ENCODE measurements at regions not wholly inside any gene's neighbourhood (a gene's known extent, or its start where the extent isn't known, plus 50 kb on each side); places are given as distances from the start of the nearest gene placed in this dataset.
A peak's percentile ranks its signal among the peaks of the same experiment; 100 is the strongest.

- DNase-seq, result no peak
- TF ChIP-seq POLR2A (IDR thresholded peaks at IDR 0.05; ENCODE audit: low read length), result no peak
- TF ChIP-seq GATA1 (IDR thresholded peaks at IDR 0.05; ENCODE audit: low read depth, low read length), result no peak
These were observed 141.4 kb upstream of the TMPO start for GRCh38 chr12:98374007-98374406.

- no peak for DNase-seq
- TF ChIP-seq POLR2A (IDR thresholded peaks at IDR 0.05; ENCODE audit: low read length) (no peak), GATA1 (IDR thresholded peaks at IDR 0.05; ENCODE audit: low read depth, low read length) (no peak)
These were observed 136.3 kb upstream of the TMPO start for GRCh38 chr12:98379106-98379505.

GRCh38 chr12:98385641-98386040 is 129.7 kb upstream of the TMPO start:
- TF ChIP-seq POLR2A (IDR thresholded peaks at IDR 0.05; ENCODE audit: low read length) (no peak), GATA1 (IDR thresholded peaks at IDR 0.05; ENCODE audit: low read depth, low read length) (no peak)

GRCh38 chr12:98387444-98387843 is 127.9 kb upstream of the TMPO start:
- TF ChIP-seq POLR2A (IDR thresholded peaks at IDR 0.05; ENCODE audit: low read length) (no peak), GATA1 (IDR thresholded peaks at IDR 0.05; ENCODE audit: low read depth, low read length) (no peak)
- DNase-seq, result no peak

More at GRCh38 chr12:98385641-98386040, 129.7 kb upstream of the TMPO start:
- no peak for DNase-seq

- TF ChIP-seq GATA1 (IDR thresholded peaks at IDR 0.05; ENCODE audit: low read depth, low read length) (no peak), POLR2A (IDR thresholded peaks at IDR 0.05; ENCODE audit: low read length) (no peak)
- DNase-seq, result no peak
These were observed 127.3 kb upstream of the TMPO start for GRCh38 chr12:98388126-98388525.

- TF ChIP-seq POLR2A (IDR thresholded peaks at IDR 0.05; ENCODE audit: low read length) (no peak), GATA1 (IDR thresholded peaks at IDR 0.05; ENCODE audit: low read depth, low read length) (no peak)
- no peak for DNase-seq
These were observed 125.8 kb upstream of the TMPO start for GRCh38 chr12:98389593-98389992.

GRCh38 chr12:98397323-98398105 is 117.9 kb upstream of the TMPO start:
- DNase-seq, result peak; percentile 60 to 78
- TF ChIP-seq GATA1 (IDR thresholded peaks at IDR 0.05; ENCODE audit: low read depth, low read length), result no peak
- TF ChIP-seq POLR2A (IDR thresholded peaks at IDR 0.05; ENCODE audit: low read length), result no peak

GRCh38 chr12:98399532-98399931 is 115.9 kb upstream of the TMPO start:
- peak; percentile 33 to 57 for DNase-seq
- no peak for TF ChIP-seq POLR2A (IDR thresholded peaks at IDR 0.05; ENCODE audit: low read length)
- TF ChIP-seq GATA1 (IDR thresholded peaks at IDR 0.05; ENCODE audit: low read depth, low read length), result no peak

GRCh38 chr12:98401427-98401826 is 114.0 kb upstream of the TMPO start:
- DNase-seq, result no peak
- no peak for TF ChIP-seq POLR2A (IDR thresholded peaks at IDR 0.05; ENCODE audit: low read length)
- TF ChIP-seq GATA1 (IDR thresholded peaks at IDR 0.05; ENCODE audit: low read depth, low read length), result no peak

GRCh38 chr12:98402091-98402490 is 113.3 kb upstream of the TMPO start:
- TF ChIP-seq GATA1 (IDR thresholded peaks at IDR 0.05; ENCODE audit: low read depth, low read length) (no peak), POLR2A (IDR thresholded peaks at IDR 0.05; ENCODE audit: low read length) (no peak)
- DNase-seq, result no peak

- DNase-seq, result no peak
- no peak for TF ChIP-seq POLR2A (IDR thresholded peaks at IDR 0.05; ENCODE audit: low read length)
- TF ChIP-seq GATA1 (IDR thresholded peaks at IDR 0.05; ENCODE audit: low read depth, low read length), result no peak
These were observed 112.7 kb upstream of the TMPO start for GRCh38 chr12:98402671-98403070.

- no peak for DNase-seq
- no peak for TF ChIP-seq POLR2A (IDR thresholded peaks at IDR 0.05; ENCODE audit: low read length)
- no peak for TF ChIP-seq GATA1 (IDR thresholded peaks at IDR 0.05; ENCODE audit: low read depth, low read length)
These were observed 112.0 kb upstream of the TMPO start for GRCh38 chr12:98403385-98403784.

GRCh38 chr12:98403936-98404335 is 111.5 kb upstream of the TMPO start:
- TF ChIP-seq POLR2A (IDR thresholded peaks at IDR 0.05; ENCODE audit: low read length) (no peak), GATA1 (IDR thresholded peaks at IDR 0.05; ENCODE audit: low read depth, low read length) (no peak)
- DNase-seq, result no peak

- DNase-seq, result no peak
- TF ChIP-seq GATA1 (IDR thresholded peaks at IDR 0.05; ENCODE audit: low read depth, low read length), result no peak
These were observed 109.5 kb upstream of the TMPO start for GRCh38 chr12:98405805-98406366.

- TF ChIP-seq GATA1 (IDR thresholded peaks at IDR 0.05; ENCODE audit: low read depth, low read length) (no peak), POLR2A (IDR thresholded peaks at IDR 0.05; ENCODE audit: low read length) (no peak)
These were observed 109.0 kb upstream of the TMPO start for GRCh38 chr12:98406378-98406777.

More at GRCh38 chr12:98406378-98406777, 109.0 kb upstream of the TMPO start:
- DNase-seq, result no peak
